ENCODE measurements at regions not wholly inside any gene's neighbourhood (a gene's known extent, or its start where the extent isn't known, plus 50 kb on each side); places are given as distances from the start of the nearest gene placed in this dataset.

GRCh38 chr5:20498926-20499325, 510.9 kb upstream of the CDH18 start:
- TF ChIP-seq CTCF (IDR thresholded peaks at IDR 0.05; ENCODE audit: control insufficient read depth, insufficient read depth, low read depth, low read length, missing control alignments): no peak
- no peak for DNase-seq (ENCODE audit: low read depth)
- no peak overlapping the region for H3K4me3 ChIP-seq (ENCODE audit: control insufficient read depth, low read depth, low read length)

- DNase-seq (ENCODE audit: low read depth): no peak
- TF ChIP-seq CTCF (IDR thresholded peaks at IDR 0.05; ENCODE audit: control insufficient read depth, insufficient read depth, low read depth, low read length, missing control alignments): no peak
- no peak overlapping the region for H3K4me3 ChIP-seq (ENCODE audit: control insufficient read depth, low read depth, low read length)
Measured at GRCh38 chr5:20498102-20498501, 510.1 kb upstream of the CDH18 start.

GRCh38 chr5:20497356-20497755, 509.4 kb upstream of the CDH18 start:
- no peak for DNase-seq (ENCODE audit: low read depth)
- no peak for TF ChIP-seq CTCF (IDR thresholded peaks at IDR 0.05; ENCODE audit: control insufficient read depth, insufficient read depth, low read depth, low read length, missing control alignments)
- H3K4me3 ChIP-seq (ENCODE audit: control insufficient read depth, low read depth, low read length): no peak overlapping the region

GRCh38 chr5:20494706-20495105, 506.7 kb upstream of the CDH18 start:
- H3K4me3 ChIP-seq (ENCODE audit: control insufficient read depth, low read depth, low read length): no peak overlapping the region
- DNase-seq (ENCODE audit: low read depth): no peak

GRCh38 chr5:20486826-20487225, 498.8 kb upstream of the CDH18 start:
- no peak overlapping the region for H3K4me3 ChIP-seq (ENCODE audit: control insufficient read depth, low read depth, low read length)
- no peak for TF ChIP-seq CTCF (IDR thresholded peaks at IDR 0.05; ENCODE audit: control insufficient read depth, insufficient read depth, low read depth, low read length, missing control alignments)
- DNase-seq (ENCODE audit: low read depth): no peak

More at GRCh38 chr5:20494706-20495105, 506.7 kb upstream of the CDH18 start:
- TF ChIP-seq CTCF (IDR thresholded peaks at IDR 0.05; ENCODE audit: control insufficient read depth, insufficient read depth, low read depth, low read length, missing control alignments): no peak

GRCh38 chr5:20476016-20476415, 488.0 kb upstream of the CDH18 start:
- DNase-seq (ENCODE audit: low read depth): no peak
- no peak for TF ChIP-seq CTCF (IDR thresholded peaks at IDR 0.05; ENCODE audit: control insufficient read depth, insufficient read depth, low read depth, low read length, missing control alignments)
- H3K4me3 ChIP-seq (ENCODE audit: control insufficient read depth, low read depth, low read length): no peak overlapping the region

GRCh38 chr5:20470997-20471396, 483.0 kb upstream of the CDH18 start:
- no peak for TF ChIP-seq CTCF (IDR thresholded peaks at IDR 0.05; ENCODE audit: control insufficient read depth, insufficient read depth, low read depth, low read length, missing control alignments)
- no peak for DNase-seq (ENCODE audit: low read depth)
- no peak overlapping the region for H3K4me3 ChIP-seq (ENCODE audit: control insufficient read depth, low read depth, low read length)
